ENCODE measurements at regions not wholly inside any gene's neighbourhood (a gene's known extent, or its start where the extent isn't known, plus 50 kb on each side); places are given as distances from the start of the nearest gene placed in this dataset.

DNA sequence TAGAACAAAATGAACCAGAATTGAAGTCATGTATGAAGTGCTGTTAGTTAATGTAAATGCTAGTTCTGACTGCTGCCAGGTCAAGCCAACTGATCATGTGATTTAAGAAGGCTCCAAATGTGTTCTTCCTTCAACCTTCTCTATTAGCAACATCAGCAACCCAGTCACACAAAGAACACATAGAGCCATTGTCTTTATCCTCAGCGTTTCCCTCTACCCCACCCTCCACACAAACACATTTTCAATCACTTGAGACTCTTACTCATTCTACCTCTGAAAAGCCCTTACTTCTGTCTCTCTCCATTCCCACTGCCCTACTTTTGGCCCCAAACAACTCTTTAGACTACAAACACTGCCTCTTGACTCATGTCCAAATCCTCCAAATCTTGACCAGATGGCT, 89.7 kb upstream of the KDR start:
- DNase-seq (ENCODE audit: low read depth in 1 of 2, low spot score in 1 of 2), result no peak
- TF ChIP-seq, protein P1, sequence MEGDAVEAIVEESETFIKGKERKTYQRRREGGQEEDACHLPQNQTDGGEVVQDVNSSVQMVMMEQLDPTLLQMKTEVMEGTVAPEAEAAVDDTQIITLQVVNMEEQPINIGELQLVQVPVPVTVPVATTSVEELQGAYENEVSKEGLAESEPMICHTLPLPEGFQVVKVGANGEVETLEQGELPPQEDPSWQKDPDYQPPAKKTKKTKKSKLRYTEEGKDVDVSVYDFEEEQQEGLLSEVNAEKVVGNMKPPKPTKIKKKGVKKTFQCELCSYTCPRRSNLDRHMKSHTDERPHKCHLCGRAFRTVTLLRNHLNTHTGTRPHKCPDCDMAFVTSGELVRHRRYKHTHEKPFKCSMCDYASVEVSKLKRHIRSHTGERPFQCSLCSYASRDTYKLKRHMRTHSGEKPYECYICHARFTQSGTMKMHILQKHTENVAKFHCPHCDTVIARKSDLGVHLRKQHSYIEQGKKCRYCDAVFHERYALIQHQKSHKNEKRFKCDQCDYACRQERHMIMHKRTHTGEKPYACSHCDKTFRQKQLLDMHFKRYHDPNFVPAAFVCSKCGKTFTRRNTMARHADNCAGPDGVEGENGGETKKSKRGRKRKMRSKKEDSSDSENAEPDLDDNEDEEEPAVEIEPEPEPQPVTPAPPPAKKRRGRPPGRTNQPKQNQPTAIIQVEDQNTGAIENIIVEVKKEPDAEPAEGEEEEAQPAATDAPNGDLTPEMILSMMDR (IDR thresholded peaks at IDR 0.05; ENCODE audit: low read depth, low read length), result no peak
- no peaks in the 10 kb centered on the region for H3K9me3 ChIP-seq (ENCODE audit: low read depth)
- H3K27me3 ChIP-seq, result no peaks in the 10 kb centered on the region
- no peaks in the 10 kb centered on the region for H3K4me1 ChIP-seq (ENCODE audit: low read depth)
- H3K27ac ChIP-seq, result no peak overlapping the region
- H3K36me3 ChIP-seq, result no peaks in the 10 kb centered on the region
- no peak overlapping the region for H3K4me3 ChIP-seq

GRCh38 chr4:55216863-55217635, 91.7 kb upstream of the KDR start:
- no peaks in the 10 kb centered on the region for H3K4me1 ChIP-seq (ENCODE audit: low read depth)
- H3K27ac ChIP-seq, result no peak overlapping the region
- H3K36me3 ChIP-seq, result no peaks in the 10 kb centered on the region
- no peaks in the 10 kb centered on the region for H3K27me3 ChIP-seq
- H3K9me3 ChIP-seq (ENCODE audit: low read depth), result no peaks in the 10 kb centered on the region
- TF ChIP-seq, protein P1 (IDR thresholded peaks at IDR 0.05; ENCODE audit: low read depth, low read length), result no peak
- no peak overlapping the region for H3K4me3 ChIP-seq
- DNase-seq (ENCODE audit: low read depth in 1 of 2, low spot score in 1 of 2), result no peak

- TF ChIP-seq, protein P1 (IDR thresholded peaks at IDR 0.05; ENCODE audit: low read depth, low read length), result no peak
- H3K4me3 ChIP-seq, result no peak overlapping the region
- H3K4me1 ChIP-seq (ENCODE audit: low read depth), result no peaks in the 10 kb centered on the region
- no peaks in the 10 kb centered on the region for H3K36me3 ChIP-seq
- no peaks in the 10 kb centered on the region for H3K9me3 ChIP-seq (ENCODE audit: low read depth)
- no peak for DNase-seq (ENCODE audit: low read depth in 1 of 2, low spot score in 1 of 2)
- no peaks in the 10 kb centered on the region for H3K27me3 ChIP-seq
- no peak overlapping the region for H3K27ac ChIP-seq
Measured at GRCh38 chr4:55218041-55218440, 92.6 kb upstream of the KDR start.

DNA sequence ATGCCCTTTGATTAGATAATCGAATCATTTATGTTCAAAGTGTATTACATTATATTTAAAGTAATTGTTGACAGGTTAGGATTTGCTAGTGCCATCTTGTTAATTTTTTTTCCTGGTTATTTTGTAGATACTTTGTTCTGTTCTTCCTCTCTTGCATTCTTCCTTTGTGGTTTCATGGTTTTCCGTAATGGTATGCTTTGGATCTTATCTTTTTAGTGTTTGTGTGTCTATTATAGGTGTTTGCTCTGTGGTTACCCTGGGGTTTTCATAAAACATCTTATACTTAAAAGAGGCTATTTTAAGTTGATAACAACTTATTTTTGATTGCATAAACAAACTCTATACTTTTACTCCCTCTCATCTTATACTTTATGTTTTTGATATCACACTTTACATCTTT, 108.2 kb upstream of the SRD5A3 start:
- no peaks in the 10 kb centered on the region for H3K9me3 ChIP-seq (ENCODE audit: low read depth)
- H3K36me3 ChIP-seq, result no peaks in the 10 kb centered on the region
- H3K27me3 ChIP-seq, result no peaks in the 10 kb centered on the region
- no peak overlapping the region for H3K27ac ChIP-seq
- DNase-seq (ENCODE audit: low read depth in 1 of 2, low spot score in 1 of 2), result no peak
- TF ChIP-seq, protein P1 (IDR thresholded peaks at IDR 0.05; ENCODE audit: low read depth, low read length), result no peak
- no peak overlapping the region for H3K4me3 ChIP-seq
- H3K4me1 ChIP-seq (ENCODE audit: low read depth), result no peaks in the 10 kb centered on the region

DNA sequence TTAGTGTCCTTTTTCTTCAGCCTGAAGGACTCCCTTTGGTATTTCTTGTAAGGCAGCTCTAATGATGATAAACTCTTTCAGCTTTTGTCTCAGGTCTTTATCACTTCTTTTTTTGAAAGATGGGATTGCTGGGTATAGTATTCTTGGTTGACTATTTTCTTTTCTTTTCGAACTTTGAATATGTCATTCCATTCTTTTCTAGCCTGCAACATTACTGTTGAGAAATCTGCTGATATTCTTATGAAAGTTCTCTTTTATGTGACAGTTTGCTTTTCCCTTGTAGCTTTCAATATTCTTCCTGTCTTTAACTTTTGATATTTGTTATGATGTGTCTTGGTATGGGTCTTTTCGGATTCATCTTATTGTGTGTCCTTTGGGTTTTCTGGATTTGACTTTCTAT, 107.6 kb upstream of the SRD5A3 start:
- no peaks in the 10 kb centered on the region for H3K9me3 ChIP-seq (ENCODE audit: low read depth)
- DNase-seq (ENCODE audit: low read depth in 1 of 2, low spot score in 1 of 2), result no peak
- H3K27me3 ChIP-seq, result no peaks in the 10 kb centered on the region
- peaks cover 5% of the 10 kb centered on the region for H3K4me1 ChIP-seq (ENCODE audit: low read depth)
- no peak overlapping the region for H3K4me3 ChIP-seq
- TF ChIP-seq, protein P1 (IDR thresholded peaks at IDR 0.05; ENCODE audit: low read depth, low read length), result no peak
- no peaks in the 10 kb centered on the region for H3K36me3 ChIP-seq
- no peak overlapping the region for H3K27ac ChIP-seq

Measured in cardiac muscle cell (in vitro differentiated cells and primary cell).